OCI-LY7 (cell line): ENCODE measurements at regions not wholly inside any gene's neighbourhood (a gene's known extent, or its start where the extent isn't known, plus 50 kb on each side); places are given as distances from the start of the nearest gene placed in this dataset.

ENCODE experiments used
- BruUV-seq: library from RNA; stranded (reverse); fragments of 400-500 nt; replicated peaks from 2 replicates; lab custom pipeline; 2021; lab: Mats Ljungman, UMichigan
- CTCF ChIA-PET: fragments of 300-600 bp; sonication (Branson Sonifier 250); formaldehyde crosslinking; loops from one replicate; lab custom pipeline; 2022; ENCODE audit warnings: antibody characterized with exemption; ENCODE audit not compliant: unreplicated experiment; lab: Charles Lee
- POLR2A ChIA-PET: fragments of 300-600 bp; sonication (Branson Sonifier 250); formaldehyde crosslinking; loops from one replicate; lab custom pipeline; 2022; ENCODE audit warnings: antibody characterized with exemption; lab: Charles Lee
- DNase-seq: peaks from one replicate; pipeline ENCODE4 v3.0.0-alpha.2; 2015; ENCODE audit warnings: low spot score
- H2AFZ ChIP-seq: fragments of 200-600 bp; sonication (generic), shearing (Covaris generic); 2 replicates; pipeline ENCODE4 v1.6.1; 2014; ENCODE audit warnings: mild to moderate bottlenecking, antibody characterized with exemption, low read length, moderate library complexity
- H3K27ac ChIP-seq: fragments of 200-600 bp; sonication (generic); 2 replicates; pipeline ENCODE4 v1.5.1; 2014; ENCODE audit warnings: mixed run types, low read depth, mild to moderate bottlenecking, moderate library complexity, low read length, inconsistent platforms; ENCODE audit not compliant: poor library complexity, severe bottlenecking
- H3K36me3 ChIP-seq: fragments of 200-600 bp; sonication (generic); 2 replicates; pipeline ENCODE4 v1.6.1; 2014; ENCODE audit warnings: mild to moderate bottlenecking, antibody characterized with exemption, low read length, moderate library complexity, mixed read lengths; ENCODE audit not compliant: insufficient read depth
- H3K4me1 ChIP-seq: fragments of 200-600 bp; sonication (generic); 2 replicates; pipeline ENCODE4 v1.5.1; 2014; ENCODE audit warnings: mild to moderate bottlenecking, low read length; ENCODE audit not compliant: insufficient read depth, poor library complexity, severe bottlenecking
- H3K4me2 ChIP-seq: fragments of 200-600 bp; sonication (generic); 2 replicates; pipeline ENCODE4 v1.6.1; 2014; ENCODE audit warnings: mild to moderate bottlenecking, low read length
- H3K4me3 ChIP-seq: fragments of 200-600 bp; sonication (generic); 2 replicates; pipeline ENCODE4 v1.5.1; 2014; ENCODE audit warnings: mild to moderate bottlenecking, low read depth, low read length; ENCODE audit not compliant: poor library complexity, severe bottlenecking
- H3K79me2 ChIP-seq: fragments of 200-600 bp; sonication (generic); 2 replicates; pipeline ENCODE4 v1.6.1; 2016; ENCODE audit warnings: low read depth, mild to moderate bottlenecking, low read length, moderate library complexity, mixed read lengths; ENCODE audit not compliant: insufficient read depth
- H3K9me2 ChIP-seq: fragments of 200-600 bp; sonication (generic); 2 replicates; pipeline ENCODE4 v1.6.1; 2016; ENCODE audit warnings: mild to moderate bottlenecking, low read length, mixed read lengths; ENCODE audit not compliant: insufficient read depth
- H3K9me3 ChIP-seq: fragments of 200-600 bp; sonication (generic); 2 replicates; pipeline ENCODE4 v1.6.1; 2014; ENCODE audit warnings: mild to moderate bottlenecking, mixed run types, low read length, mixed read lengths
- H4K20me1 ChIP-seq: fragments of 200-600 bp; sonication (generic); 2 replicates; pipeline ENCODE4 v1.6.1; 2014; ENCODE audit warnings: mild to moderate bottlenecking, antibody characterized with exemption, low read length, moderate library complexity, mixed read lengths; ENCODE audit not compliant: insufficient read depth
- CTCF ChIP-seq: fragments of 200-600 bp; sonication (generic); conservative IDR thresholded peaks from 2 replicates; pipeline ENCODE4 v1.5.1; 2014; ENCODE audit warnings: mild to moderate bottlenecking, antibody characterized with exemption, low read length, moderate library complexity, mixed read lengths
- EZH2phosphoT487 ChIP-seq: fragments of 200-600 bp; sonication (generic); IDR thresholded peaks from 2 replicates; pipeline ENCODE4 v1.6.1; 2018; ENCODE audit warnings: low read depth, borderline replicate concordance, mild to moderate bottlenecking, mixed run types, antibody characterized with exemption, low read length, moderate library complexity, mixed read lengths
- intact Hi-C: fragments of 100-400 bp; cut with micrococcal nuclease; formaldehyde crosslinking; loops from one replicate; pipeline ENCODE4 v1.10.0; 2022; ENCODE audit not compliant: unreplicated experiment

DNA sequence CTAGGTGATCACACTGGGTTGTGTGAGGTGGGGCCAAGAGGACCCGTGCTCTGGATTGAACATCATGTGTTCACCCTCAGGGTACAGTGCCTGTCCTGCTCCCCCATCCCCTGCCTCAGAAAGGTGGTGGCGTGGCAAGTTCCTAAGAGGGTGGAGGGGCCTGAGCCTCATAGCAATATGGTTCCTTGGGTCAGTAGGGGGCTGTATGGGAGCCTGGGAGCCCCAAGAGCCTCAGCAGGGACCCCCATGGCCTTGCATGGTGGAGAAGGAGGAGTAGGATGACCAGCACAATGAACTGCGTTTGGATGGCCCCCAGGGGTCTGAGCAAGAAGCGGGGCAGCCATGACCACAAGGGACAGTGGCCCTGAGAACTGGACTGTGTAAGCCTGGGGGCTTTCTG, 89.6 kb upstream of the SHB start:
- H3K9me3 ChIP-seq: no peaks in the 10 kb centered on the region
- POLR2A ChIA-PET: no interaction called here
- no peaks in the 10 kb centered on the region for H3K36me3 ChIP-seq
- no peaks in the 10 kb centered on the region for H3K4me1 ChIP-seq
- CTCF ChIA-PET: no interaction called here
- intact Hi-C loops: no loop called here
- H4K20me1 ChIP-seq: no peaks in the 10 kb centered on the region
- no peaks in the 10 kb centered on the region for H3K9me2 ChIP-seq
- no peak for DNase-seq
- H3K27ac ChIP-seq: no peak overlapping the region
- TF ChIP-seq EZH2phosphoT487 (no peak), CTCF (no peak)
- no peak overlapping the region for H2AFZ ChIP-seq
- H3K4me2 ChIP-seq: no peak overlapping the region
- no peak overlapping the region for H3K4me3 ChIP-seq
- no peaks in the 10 kb centered on the region for H3K79me2 ChIP-seq
- no TSS peak for BruUV-seq

- no peaks in the 10 kb centered on the region for H3K4me1 ChIP-seq
- no peaks in the 10 kb centered on the region for H3K9me2 ChIP-seq
- intact Hi-C loops: no loop called here
- H3K4me2 ChIP-seq: no peak overlapping the region
- no peak for TF ChIP-seq CTCF
- no peak for TF ChIP-seq EZH2phosphoT487
- BruUV-seq: no TSS peak
- no peak overlapping the region for H3K27ac ChIP-seq
- CTCF ChIA-PET: no interaction called here
- H3K79me2 ChIP-seq: no peaks in the 10 kb centered on the region
- H4K20me1 ChIP-seq: no peaks in the 10 kb centered on the region
- no peak for DNase-seq
- H3K36me3 ChIP-seq: no peaks in the 10 kb centered on the region
- no peaks in the 10 kb centered on the region for H3K9me3 ChIP-seq
- H2AFZ ChIP-seq: no peak overlapping the region
- no peak overlapping the region for H3K4me3 ChIP-seq
- POLR2A ChIA-PET: no interaction called here
Measured at GRCh38 chr9:38157711-38158110, 88.7 kb upstream of the SHB start.

GRCh38 chr9:38154501-38155421, 85.7 kb upstream of the SHB start:
- intact Hi-C loops: no loop called here

More at GRCh38 chr9:38154501-38155421, 85.7 kb upstream of the SHB start:
- Histone ChIP-seq H3K4me3 (no peak overlapping the region), H3K27ac (no peak overlapping the region), H3K4me2 (no peak overlapping the region), H4K20me1 (no peaks in the 10 kb centered on the region), H3K36me3 (no peaks in the 10 kb centered on the region), H3K9me2 (no peaks in the 10 kb centered on the region), H3K4me1 (no peaks in the 10 kb centered on the region), H3K79me2 (no peaks in the 10 kb centered on the region), H3K9me3 (no peaks in the 10 kb centered on the region), H2AFZ (no peak overlapping the region)
- ChIA-PET POLR2A (no interaction called here), CTCF (interaction anchor here (0.5 kb wide), 1 partner anchor 384 kb away, joined by 3 read pairs; no protein-coding TSS in a partner anchor)
- BruUV-seq: no TSS peak
- no peak for TF ChIP-seq EZH2phosphoT487
- TF ChIP-seq CTCF: no peak
- DNase-seq: no peak
